GM12864 (cell line): ENCODE measurements at regions not wholly inside any gene's neighbourhood (a gene's known extent, or its start where the extent isn't known, plus 50 kb on each side); places are given as distances from the start of the nearest gene placed in this dataset.

Source experiments
- DNase-seq: peaks from one replicate; pipeline ENCODE4 v3.0.0-alpha.2; 2011; ENCODE audit warnings: low read depth
- H3K4me3 ChIP-seq: 2 replicates; pipeline ENCODE4 v1.5.1; 2011; ENCODE audit warnings: mild to moderate bottlenecking, low read depth, low read length, control low read depth
- CTCF ChIP-seq: IDR thresholded peaks from 2 replicates; pipeline ENCODE4 v1.5.1; 2011; ENCODE audit warnings: low read depth, mild to moderate bottlenecking, moderate library complexity, low read length, control low read depth, inconsistent platforms; ENCODE audit errors: missing control alignments

GRCh38 chrX:40403757-40404156 is 177.0 kb upstream of the ATP6AP2 start:
- no peak overlapping the region for H3K4me3 ChIP-seq
- TF ChIP-seq CTCF, result no peak
- DNase-seq, result no peak

GRCh38 chrX:40402831-40403533 is 177.8 kb upstream of the ATP6AP2 start:
- no peak for TF ChIP-seq CTCF
- no peak overlapping the region for H3K4me3 ChIP-seq
- DNase-seq, result no peak

- no peak overlapping the region for H3K4me3 ChIP-seq
- no peak for DNase-seq
- TF ChIP-seq CTCF, result no peak
Measured at GRCh38 chrX:40395102-40395501, 185.7 kb upstream of the ATP6AP2 start.

GRCh38 chrX:40394302-40394701 is 186.5 kb upstream of the ATP6AP2 start:
- DNase-seq, result no peak
- H3K4me3 ChIP-seq, result no peak overlapping the region
- TF ChIP-seq CTCF, result no peak

GRCh38 chrX:40392599-40392998 is 188.2 kb upstream of the ATP6AP2 start:
- no peak for TF ChIP-seq CTCF
- DNase-seq, result no peak
- no peak overlapping the region for H3K4me3 ChIP-seq

GRCh38 chrX:40391662-40392061 is 189.1 kb upstream of the ATP6AP2 start:
- no peak overlapping the region for H3K4me3 ChIP-seq
- no peak for DNase-seq
- no peak for TF ChIP-seq CTCF

GRCh38 chrX:40389555-40389954 is 191.2 kb upstream of the ATP6AP2 start:
- no peak for TF ChIP-seq CTCF
- H3K4me3 ChIP-seq, result no peak overlapping the region

More at GRCh38 chrX:40389555-40389954, 191.2 kb upstream of the ATP6AP2 start:
- DNase-seq, result no peak
